Progenitor cell of endocrine pancreas (in vitro differentiated cells): ENCODE measurements at regions not wholly inside any gene's neighbourhood (a gene's known extent, or its start where the extent isn't known, plus 50 kb on each side); places are given as distances from the start of the nearest gene placed in this dataset.

Source experiments
- DNase-seq: peaks from one replicate; pipeline ENCODE4 v3.0.0; 2021; ENCODE audit warnings: low spot score; ENCODE audit not compliant: unreplicated experiment
- H3K27ac Mint-ChIP-seq: 2 replicates; pipeline ENCODE4 v1.8.0; 2021; ENCODE audit warnings: mild to moderate bottlenecking, moderate library complexity, mixed read lengths
- H3K27me3 Mint-ChIP-seq: 2 replicates; pipeline ENCODE4 v1.8.0; 2021; ENCODE audit warnings: mixed read lengths
- H3K36me3 Mint-ChIP-seq: 2 replicates; pipeline ENCODE4 v1.8.0; 2022; ENCODE audit warnings: mixed read lengths; ENCODE audit not compliant: insufficient read depth
- H3K4me1 Mint-ChIP-seq: 2 replicates; pipeline ENCODE4 v1.8.0; 2021; ENCODE audit warnings: low read depth, mixed read lengths
- H3K4me3 Mint-ChIP-seq: 2 replicates; pipeline ENCODE4 v1.8.0; 2021; ENCODE audit warnings: low read depth, mild to moderate bottlenecking, moderate library complexity, mixed read lengths
- H3K9me3 Mint-ChIP-seq: 2 replicates; pipeline ENCODE4 v1.8.0; 2021; ENCODE audit warnings: low read depth, mixed read lengths
- CTCF ChIP-seq: fragments of 200-600 bp; sonication (generic); IDR thresholded peaks from one replicate; pipeline ENCODE4 v1.5.0; 2021; ENCODE audit warnings: antibody characterized with exemption, mild to moderate bottlenecking; ENCODE audit not compliant: unreplicated experiment

- no peaks in the 10 kb centered on the region for H3K9me3 Mint-ChIP-seq
- no peaks in the 10 kb centered on the region for H3K36me3 Mint-ChIP-seq
- no peak for DNase-seq
- peaks cover 4% of the 10 kb centered on the region for H3K27me3 Mint-ChIP-seq
- H3K27ac Mint-ChIP-seq = no peak overlapping the region
- no peak overlapping the region for H3K4me3 Mint-ChIP-seq
- no peak for TF ChIP-seq CTCF
- H3K4me1 Mint-ChIP-seq = no peaks in the 10 kb centered on the region
Measured at GRCh38 chr17:52389632-52390031, 231.1 kb upstream of the CA10 start.

- H3K4me1 Mint-ChIP-seq = peaks cover 3% of the 10 kb centered on the region
- peaks cover 4% of the 10 kb centered on the region for H3K27me3 Mint-ChIP-seq
- no peak for DNase-seq
- H3K4me3 Mint-ChIP-seq = no peak overlapping the region
- H3K9me3 Mint-ChIP-seq = no peaks in the 10 kb centered on the region
- no peak overlapping the region for H3K27ac Mint-ChIP-seq
- no peak for TF ChIP-seq CTCF
- no peaks in the 10 kb centered on the region for H3K36me3 Mint-ChIP-seq
Measured at GRCh38 chr17:52388941-52389340, 230.4 kb upstream of the CA10 start.

- no peak for TF ChIP-seq CTCF
- Mint-ChIP-seq H3K36me3 (no peaks in the 10 kb centered on the region), H3K9me3 (no peaks in the 10 kb centered on the region), H3K4me1 (peaks cover 3% of the 10 kb centered on the region), H3K27ac (no peak overlapping the region), H3K4me3 (no peak overlapping the region), H3K27me3 (peaks cover 4% of the 10 kb centered on the region)
- no peak for DNase-seq
Measured at GRCh38 chr17:52384695-52385094, 226.2 kb upstream of the CA10 start.

GRCh38 chr17:52383493-52384100 is 225.1 kb upstream of the CA10 start:
- TF ChIP-seq CTCF = peak; percentile 91
- no peak overlapping the region for H3K27ac Mint-ChIP-seq
- H3K27me3 Mint-ChIP-seq = no peaks in the 10 kb centered on the region
- DNase-seq = peak; percentile 33
- H3K4me1 Mint-ChIP-seq = peaks cover 7% of the 10 kb centered on the region
- no peaks in the 10 kb centered on the region for H3K36me3 Mint-ChIP-seq
- H3K9me3 Mint-ChIP-seq = no peaks in the 10 kb centered on the region
- no peak overlapping the region for H3K4me3 Mint-ChIP-seq

- TF ChIP-seq CTCF = no peak
- no peak overlapping the region for H3K4me3 Mint-ChIP-seq
- H3K9me3 Mint-ChIP-seq = no peaks in the 10 kb centered on the region
- peaks cover 4% of the 10 kb centered on the region for H3K4me1 Mint-ChIP-seq
- no peaks in the 10 kb centered on the region for H3K36me3 Mint-ChIP-seq
- no peak overlapping the region for H3K27ac Mint-ChIP-seq
- DNase-seq = no peak
- no peaks in the 10 kb centered on the region for H3K27me3 Mint-ChIP-seq
Measured at GRCh38 chr17:52378860-52379259, 220.3 kb upstream of the CA10 start.
